SU-DHL-6 (cell line): ENCODE measurements at regions not wholly inside any gene's neighbourhood (a gene's known extent, or its start where the extent isn't known, plus 50 kb on each side); places are given as distances from the start of the nearest gene placed in this dataset.

Experiments
- H2AFZ ChIP-seq: fragments of 200-600 bp; sonication (generic); 2 replicates; pipeline ENCODE4 v1.6.1; 2014; ENCODE audit warnings: low read depth, mild to moderate bottlenecking, moderate library complexity, mixed read lengths, antibody characterized with exemption, low read length; ENCODE audit not compliant: severe bottlenecking
- H3F3A ChIP-seq: fragments of 200-600 bp; shearing (Covaris generic); 2 replicates; pipeline ENCODE4 v1.6.0; 2016; ENCODE audit warnings: antibody characterized with exemption, mild to moderate bottlenecking; ENCODE audit not compliant: insufficient read depth
- H3K27ac ChIP-seq: fragments of 200-600 bp; sonication (generic); 2 replicates; pipeline ENCODE4 v1.5.1; 2016; ENCODE audit warnings: low read depth, mild to moderate bottlenecking, low read length, moderate library complexity, mixed read lengths
- H3K27me3 ChIP-seq: fragments of 200-600 bp; sonication (generic), shearing (Covaris generic); 2 replicates; pipeline ENCODE4 v1.6.0; 2014; ENCODE audit warnings: mild to moderate bottlenecking, low read length
- H3K36me3 ChIP-seq: fragments of 200-600 bp; sonication (generic); 2 replicates; pipeline ENCODE4 v1.6.1; 2014; ENCODE audit warnings: mild to moderate bottlenecking, low read length, mixed read lengths
- H3K4me2 ChIP-seq: fragments of 300-600, 200-600 bp; shearing (Covaris generic), sonication (generic); 2 replicates; pipeline ENCODE4 v1.6.0; 2014; ENCODE audit warnings: low read length, low read depth, mild to moderate bottlenecking; ENCODE audit not compliant: poor library complexity, severe bottlenecking
- H3K4me3 ChIP-seq: fragments of 200-600 bp; sonication (generic); 2 replicates; pipeline ENCODE4 v1.5.1; 2014; ENCODE audit warnings: antibody characterized with exemption, low read length, mild to moderate bottlenecking, mixed read lengths; ENCODE audit not compliant: insufficient read depth, poor library complexity, severe bottlenecking
- H3K79me2 ChIP-seq: fragments of 200-600 bp; sonication (generic); 2 replicates; pipeline ENCODE4 v1.6.1; 2014; ENCODE audit warnings: mild to moderate bottlenecking, low read length, moderate library complexity; ENCODE audit not compliant: insufficient read depth
- H3K9ac ChIP-seq: fragments of 200-600 bp; sonication (generic); 2 replicates; pipeline ENCODE4 v1.7.0; 2014; ENCODE audit warnings: mild to moderate bottlenecking, low read length
- H3K9me2 ChIP-seq: fragments of 200-600 bp; sonication (generic); replicated peaks from 2 replicates; pipeline ENCODE4 v1.6.1; 2014; ENCODE audit warnings: low read length; ENCODE audit not compliant: insufficient read depth
- H3K9me3 ChIP-seq: fragments of 200-600 bp; sonication (generic); 2 replicates; pipeline ENCODE4 v1.6.1; 2014; ENCODE audit warnings: low read length, mixed read lengths; ENCODE audit not compliant: insufficient read depth
- H4K20me1 ChIP-seq: fragments of 200-600 bp; sonication (generic); 2 replicates; pipeline ENCODE4 v1.6.1; 2014; ENCODE audit warnings: low read depth, mild to moderate bottlenecking, antibody characterized with exemption, low read length, moderate library complexity, mixed read lengths
- CTCF ChIP-seq: fragments of 200-600 bp; sonication (generic); IDR thresholded peaks from one replicate; pipeline ENCODE4 v1.5.1; 2017; ENCODE audit warnings: antibody characterized with exemption, mild to moderate bottlenecking, low read length, moderate library complexity; ENCODE audit not compliant: insufficient read depth, poor library complexity, severe bottlenecking
- EZH2phosphoT487 ChIP-seq: fragments of 200-600 bp; sonication (generic), shearing (Covaris generic); conservative IDR thresholded peaks from 2 replicates; pipeline ENCODE4 v1.6.1; 2018; ENCODE audit warnings: mild to moderate bottlenecking, antibody characterized with exemption, low read length, moderate library complexity, mixed read lengths

GRCh38 chr11:45597097-45597496 lies 68.3 kb downstream of the CHST1 start:
- TF ChIP-seq CTCF (no peak), EZH2phosphoT487 (no peak)
- no peak overlapping the region for H2AFZ ChIP-seq
- H3K4me2 ChIP-seq = no peak overlapping the region
- H3K4me3 ChIP-seq = no peak overlapping the region
- no peaks in the 10 kb centered on the region for H3K27me3 ChIP-seq
- no peak overlapping the region for H3K9ac ChIP-seq
- H3K9me3 ChIP-seq = no peaks in the 10 kb centered on the region
- no peaks in the 10 kb centered on the region for H3K79me2 ChIP-seq
- H3K36me3 ChIP-seq = no peaks in the 10 kb centered on the region
- H3K27ac ChIP-seq = no peak overlapping the region
- H4K20me1 ChIP-seq = no peaks in the 10 kb centered on the region
- no peaks in the 10 kb centered on the region for H3F3A ChIP-seq
- H3K9me2 ChIP-seq = no peaks in the 10 kb centered on the region; the same call in 1 of the 2 replicates

- H4K20me1 ChIP-seq = no peaks in the 10 kb centered on the region
- TF ChIP-seq EZH2phosphoT487 (no peak), CTCF (no peak)
- H3K27me3 ChIP-seq = no peaks in the 10 kb centered on the region
Measured at GRCh38 chr11:45596571-45596970, 68.9 kb downstream of the CHST1 start.

GRCh38 chr11:45593992-45594391 lies 71.4 kb downstream of the CHST1 start:
- Histone ChIP-seq H2AFZ (no peak overlapping the region), H3K4me2 (no peak overlapping the region), H4K20me1 (no peaks in the 10 kb centered on the region), H3F3A (no peaks in the 10 kb centered on the region), H3K36me3 (no peaks in the 10 kb centered on the region), H3K4me3 (no peak overlapping the region), H3K27me3 (no peaks in the 10 kb centered on the region), H3K9me3 (no peaks in the 10 kb centered on the region), H3K79me2 (no peaks in the 10 kb centered on the region), H3K9ac (no peak overlapping the region), H3K9me2 (no peaks in the 10 kb centered on the region), H3K27ac (no peak overlapping the region)
- TF ChIP-seq EZH2phosphoT487 (no peak), CTCF (no peak)

More at GRCh38 chr11:45596571-45596970, 68.9 kb downstream of the CHST1 start:
- Histone ChIP-seq H3F3A (no peaks in the 10 kb centered on the region), H3K9ac (no peak overlapping the region), H2AFZ (no peak overlapping the region), H3K4me2 (no peak overlapping the region), H3K9me2 (no peaks in the 10 kb centered on the region; the same call in 1 of the 2 replicates), H3K9me3 (no peaks in the 10 kb centered on the region), H3K27ac (no peak overlapping the region), H3K4me3 (no peak overlapping the region), H3K79me2 (no peaks in the 10 kb centered on the region), H3K36me3 (no peaks in the 10 kb centered on the region)
